WI38 (cell line): ENCODE measurements at regions not wholly inside any gene's neighbourhood (a gene's known extent, or its start where the extent isn't known, plus 50 kb on each side); places are given as distances from the start of the nearest gene placed in this dataset.

Experiments used
- H3K4me3 ChIP-seq: 2 replicates; pipeline ENCODE4 v1.5.1; 2011; ENCODE audit warnings: low read depth, mild to moderate bottlenecking, control low read depth, low read length
- TF ChIP-seq, protein P1 (sequence below): IDR thresholded peaks from 2 replicates; pipeline ENCODE4 v1.5.1; 2012; ENCODE audit warnings: low read depth, mild to moderate bottlenecking, control low read depth, low read length

DNA sequence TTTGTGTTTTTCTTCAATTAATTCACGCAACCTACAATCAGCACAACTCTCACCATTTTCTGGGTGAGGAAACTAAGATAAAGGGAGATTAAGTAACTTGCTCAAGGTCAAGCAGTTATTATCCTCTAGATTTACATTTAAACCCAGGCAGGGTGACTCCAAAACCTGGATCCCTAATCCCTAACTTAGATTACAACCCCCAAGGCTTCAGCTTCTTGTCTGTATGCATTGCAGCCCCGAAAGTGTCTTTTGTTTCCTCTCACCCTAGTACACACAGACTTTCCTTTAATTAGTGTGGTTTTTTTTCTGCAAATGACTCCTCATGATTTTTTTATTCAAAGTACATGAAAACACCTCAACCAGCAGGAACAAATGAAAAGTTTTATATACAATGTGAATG lies 748.6 kb upstream of the ADGRL2 start:
- H3K4me3 ChIP-seq = no peak overlapping the region
- TF ChIP-seq, protein P1, sequence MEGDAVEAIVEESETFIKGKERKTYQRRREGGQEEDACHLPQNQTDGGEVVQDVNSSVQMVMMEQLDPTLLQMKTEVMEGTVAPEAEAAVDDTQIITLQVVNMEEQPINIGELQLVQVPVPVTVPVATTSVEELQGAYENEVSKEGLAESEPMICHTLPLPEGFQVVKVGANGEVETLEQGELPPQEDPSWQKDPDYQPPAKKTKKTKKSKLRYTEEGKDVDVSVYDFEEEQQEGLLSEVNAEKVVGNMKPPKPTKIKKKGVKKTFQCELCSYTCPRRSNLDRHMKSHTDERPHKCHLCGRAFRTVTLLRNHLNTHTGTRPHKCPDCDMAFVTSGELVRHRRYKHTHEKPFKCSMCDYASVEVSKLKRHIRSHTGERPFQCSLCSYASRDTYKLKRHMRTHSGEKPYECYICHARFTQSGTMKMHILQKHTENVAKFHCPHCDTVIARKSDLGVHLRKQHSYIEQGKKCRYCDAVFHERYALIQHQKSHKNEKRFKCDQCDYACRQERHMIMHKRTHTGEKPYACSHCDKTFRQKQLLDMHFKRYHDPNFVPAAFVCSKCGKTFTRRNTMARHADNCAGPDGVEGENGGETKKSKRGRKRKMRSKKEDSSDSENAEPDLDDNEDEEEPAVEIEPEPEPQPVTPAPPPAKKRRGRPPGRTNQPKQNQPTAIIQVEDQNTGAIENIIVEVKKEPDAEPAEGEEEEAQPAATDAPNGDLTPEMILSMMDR = no peak

- H3K4me3 ChIP-seq = no peak overlapping the region
- TF ChIP-seq, protein P1 = no peak
Measured at GRCh38 chr1:81050390-81050789, 750.3 kb upstream of the ADGRL2 start.

- TF ChIP-seq, protein P1 = no peak
- H3K4me3 ChIP-seq = no peak overlapping the region
Measured at GRCh38 chr1:81044708-81045107, 756.0 kb upstream of the ADGRL2 start.

- TF ChIP-seq, protein P1 = no peak
- no peak overlapping the region for H3K4me3 ChIP-seq
Measured at GRCh38 chr1:81042225-81042624, 758.5 kb upstream of the ADGRL2 start.

DNA sequence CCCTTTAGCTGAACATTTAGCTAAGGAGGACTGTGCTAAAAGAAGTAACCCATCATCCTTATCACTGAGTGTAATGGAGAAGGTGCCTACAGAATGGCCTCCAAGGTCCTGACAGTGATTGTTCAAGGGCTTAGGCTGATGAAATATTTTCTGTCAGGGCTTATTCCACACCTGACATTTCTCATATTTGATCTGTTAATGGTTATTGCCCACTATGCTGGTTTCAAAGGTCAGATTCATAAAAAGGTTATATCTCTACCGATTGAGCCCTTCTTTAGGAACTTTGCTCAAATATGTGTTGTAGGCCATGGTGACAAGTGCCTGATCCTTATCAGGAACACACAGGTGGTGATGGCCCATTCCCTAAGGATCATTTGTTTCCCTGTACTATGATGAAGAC lies 766.4 kb upstream of the ADGRL2 start:
- TF ChIP-seq, protein P1 = no peak
- no peak overlapping the region for H3K4me3 ChIP-seq

GRCh38 chr1:81032973-81033425 lies 767.7 kb upstream of the ADGRL2 start:
- TF ChIP-seq, protein P1 = no peak
- H3K4me3 ChIP-seq = no peak overlapping the region

DNA sequence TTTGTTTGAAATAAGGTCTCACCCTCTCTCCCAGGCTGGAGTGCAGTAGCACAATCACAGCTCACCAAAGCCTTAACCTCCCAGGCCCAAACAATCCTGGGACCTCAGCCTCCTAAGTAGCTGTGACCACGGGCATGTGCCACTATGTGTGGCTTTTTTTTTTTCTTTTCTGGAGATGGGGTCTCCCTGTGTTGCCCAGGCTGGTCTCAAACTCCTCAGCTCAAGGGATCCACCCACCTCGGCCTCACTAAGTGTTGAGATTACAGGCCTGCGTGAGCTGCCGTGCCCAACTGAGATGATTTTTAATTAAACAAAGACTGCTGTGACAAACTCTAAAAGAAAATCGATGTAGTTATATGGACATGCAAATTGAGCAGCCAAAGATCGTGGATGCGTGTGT lies 768.4 kb upstream of the ADGRL2 start:
- TF ChIP-seq, protein P1 = no peak
- H3K4me3 ChIP-seq = no peak overlapping the region
